Pons (tissue), 1 donor: ENCODE measurements at regions not wholly inside any gene's neighbourhood (a gene's known extent, or its start where the extent isn't known, plus 50 kb on each side); places are given as distances from the start of the nearest gene placed in this dataset.
"Not testable (repeated sequence)": the region's sequence is repeated elsewhere in the genome, so short reads cannot be mapped to it uniquely, and the experiment has no call there.

Experiments
- DNase-seq: peaks from one replicate; pipeline ENCODE4 v3.0.0-alpha.2; 2016; ENCODE audit warnings: low spot score

DNA sequence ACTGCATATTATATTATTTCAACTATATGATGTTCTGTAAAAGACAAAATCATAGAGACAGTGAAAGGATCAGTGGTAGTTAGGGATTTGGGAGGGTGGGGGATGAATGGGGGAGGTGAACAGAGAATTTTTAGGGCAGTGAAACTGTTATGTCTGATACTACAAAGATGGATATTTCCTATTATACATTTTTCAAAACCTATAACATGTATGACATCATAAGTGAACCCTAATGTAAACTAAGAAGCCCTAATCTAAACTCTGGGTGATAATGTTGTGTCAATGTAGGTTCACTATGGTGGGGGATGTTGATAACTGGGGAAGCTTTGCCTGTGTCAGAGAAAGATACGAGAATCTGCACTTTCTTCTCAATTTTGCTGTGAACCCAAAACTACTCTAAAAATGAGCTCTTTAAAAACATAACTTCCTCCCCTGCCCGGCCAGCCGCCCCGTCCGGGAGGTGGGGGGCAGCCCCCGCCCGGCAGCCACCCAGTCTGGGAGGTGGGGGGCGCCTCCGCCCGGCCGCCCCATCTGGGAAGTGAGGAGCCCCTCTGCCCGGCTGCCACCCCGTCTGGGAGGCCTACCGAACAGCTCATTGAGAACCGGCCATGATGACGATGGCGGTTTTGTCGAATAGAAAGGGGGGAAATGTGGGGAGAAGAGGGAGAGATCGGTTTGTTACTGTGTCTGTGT is 234.4 kb downstream of the RPIA start:
- no peak for DNase-seq

- DNase-seq: no peak
Measured at GRCh38 chr2:88927128-88927527, 235.7 kb downstream of the RPIA start.

GRCh38 chr2:88930659-88931058 is 239.2 kb downstream of the RPIA start:
- no peak for DNase-seq

GRCh38 chr2:88932686-88933085 is 241.2 kb downstream of the RPIA start:
- no peak for DNase-seq

DNA sequence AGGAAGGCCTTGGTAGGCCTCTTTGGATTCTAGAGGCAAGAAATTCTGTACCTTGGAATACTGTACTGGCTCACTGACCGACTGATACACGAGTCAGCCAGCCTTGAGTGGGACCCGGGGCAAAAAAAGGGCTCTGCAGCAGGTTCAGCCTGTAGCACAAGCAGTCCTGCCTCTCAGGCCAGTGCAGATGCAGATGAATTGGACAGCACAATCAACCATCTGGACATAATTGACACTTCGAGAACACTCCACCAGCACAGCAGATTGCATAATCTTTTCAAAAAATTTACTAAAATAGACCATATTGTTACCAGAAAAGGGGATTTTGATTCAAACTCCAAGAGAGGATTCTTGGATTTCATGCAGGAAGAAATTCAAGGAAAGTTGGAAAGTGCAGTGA is 241.6 kb downstream of the RPIA start:
- DNase-seq: no peak

- no peak for DNase-seq
Measured at GRCh38 chr2:88933980-88934379, 242.5 kb downstream of the RPIA start.

- DNase-seq: peak; percentile 34
Measured at GRCh38 chr2:88941178-88941577, 249.7 kb downstream of the RPIA start.

DNA sequence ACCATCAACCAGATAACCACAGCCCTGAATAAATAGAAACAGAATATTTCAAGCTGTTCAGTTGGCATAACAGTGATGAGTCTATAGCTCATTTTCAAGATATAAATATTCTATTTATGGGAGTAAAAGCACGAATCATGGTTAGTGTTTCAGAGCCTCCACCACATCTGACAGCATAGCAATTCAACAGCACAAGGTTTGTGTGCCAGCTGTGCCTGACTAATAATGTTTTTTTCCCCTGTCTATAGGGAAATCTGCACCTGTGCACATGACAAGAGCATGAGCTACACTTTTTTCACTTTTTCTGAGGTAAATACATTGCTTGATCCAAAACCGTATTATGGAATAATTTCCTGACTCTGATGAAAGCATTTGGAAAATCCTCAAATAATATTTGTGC is 251.3 kb downstream of the RPIA start:
- no peak for DNase-seq

- no peak for DNase-seq
Measured at GRCh38 chr2:88949336-88949735, 257.9 kb downstream of the RPIA start.

- DNase-seq: no peak
Measured at GRCh38 chr2:88950010-88950409, 258.5 kb downstream of the RPIA start.

GRCh38 chr2:88955607-88956006 is 264.1 kb downstream of the RPIA start:
- no peak for DNase-seq

- no peak for DNase-seq
Measured at GRCh38 chr2:88959480-88960204, 268.2 kb downstream of the RPIA start.

DNA sequence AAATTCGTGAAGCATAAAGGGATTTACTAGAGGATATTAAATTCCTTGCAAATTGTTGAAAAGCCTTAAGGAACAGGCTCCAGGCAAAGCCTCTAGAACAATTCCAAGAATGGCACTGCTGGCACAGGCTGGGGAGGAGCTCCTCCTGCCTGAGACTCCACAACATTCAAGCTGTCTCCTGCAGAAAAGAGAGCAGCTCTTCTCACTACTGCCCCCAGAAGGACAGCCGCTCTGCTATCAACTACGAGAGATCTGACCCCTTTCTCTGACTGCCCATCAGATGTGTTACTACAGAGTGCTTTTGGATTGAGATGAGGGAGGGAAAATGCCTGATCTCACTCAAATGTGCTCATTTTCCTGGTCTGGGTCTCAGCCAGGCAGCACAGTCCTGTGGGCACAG is 269.9 kb downstream of the RPIA start:
- DNase-seq: not testable (repeated sequence)

GRCh38 chr2:88967844-88968243 is 276.4 kb downstream of the RPIA start:
- DNase-seq: no peak

- not testable (repeated sequence) for DNase-seq
Measured at GRCh38 chr2:88978011-88978410, 286.5 kb downstream of the RPIA start.

GRCh38 chr2:88978446-88978845 is 287.0 kb downstream of the RPIA start:
- not testable (repeated sequence) for DNase-seq

GRCh38 chr2:88984079-88984478 is 292.6 kb downstream of the RPIA start:
- not testable (repeated sequence) for DNase-seq

DNA sequence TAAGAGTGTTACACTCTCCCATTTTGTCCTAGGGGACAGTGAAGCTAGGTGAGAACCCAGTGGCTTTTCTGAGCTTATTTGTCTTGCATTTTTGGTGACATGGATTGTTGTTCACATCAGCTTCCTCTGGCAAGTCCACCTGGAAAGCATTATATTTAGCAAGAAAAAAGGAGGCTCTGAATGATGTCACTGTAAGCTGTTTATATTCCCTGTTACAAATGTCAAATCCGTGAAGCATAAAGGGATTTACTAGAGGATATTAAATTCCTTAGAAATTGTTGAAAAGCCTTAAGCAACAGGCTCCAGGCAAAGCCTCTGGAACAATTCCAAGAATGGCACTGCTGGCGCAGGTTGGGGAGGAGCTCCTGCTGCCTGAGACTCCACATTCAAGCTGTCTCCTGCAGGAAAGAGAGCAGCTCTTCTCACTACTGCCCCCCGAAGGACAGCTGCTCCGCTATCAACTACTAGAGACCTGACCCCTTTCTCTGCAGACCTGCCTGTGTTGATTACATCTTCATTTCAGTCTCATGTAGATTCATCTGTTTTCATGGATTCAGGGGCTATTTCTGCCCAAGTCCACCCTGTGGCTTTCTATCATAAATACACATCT is 295.4 kb downstream of the RPIA start:
- not testable (repeated sequence) for DNase-seq

- not testable (repeated sequence) for DNase-seq
Measured at GRCh38 chr2:88988617-88989016, 297.1 kb downstream of the RPIA start.

- DNase-seq: not testable (repeated sequence)
Measured at GRCh38 chr2:88992819-88993218, 301.3 kb downstream of the RPIA start.

DNA sequence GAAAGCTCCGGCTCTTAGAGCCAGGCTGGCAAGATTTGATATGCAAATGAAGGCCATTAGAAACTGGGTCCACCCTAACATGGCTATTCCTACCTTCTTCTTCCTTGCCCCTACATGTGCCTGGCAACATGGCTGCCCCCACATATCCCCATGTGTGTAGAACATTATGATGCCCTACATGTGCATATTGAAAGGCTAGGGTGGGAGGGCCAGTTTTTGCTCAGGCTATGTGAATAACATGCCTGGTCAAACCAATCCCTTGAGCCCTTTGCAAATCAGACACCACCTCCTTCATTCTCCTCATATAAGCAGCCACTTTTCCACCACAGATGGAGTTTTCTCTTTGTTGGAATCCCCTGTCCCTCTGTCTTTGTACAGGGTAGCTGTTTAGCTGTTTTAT is 303.4 kb downstream of the RPIA start:
- not testable (repeated sequence) for DNase-seq

DNA sequence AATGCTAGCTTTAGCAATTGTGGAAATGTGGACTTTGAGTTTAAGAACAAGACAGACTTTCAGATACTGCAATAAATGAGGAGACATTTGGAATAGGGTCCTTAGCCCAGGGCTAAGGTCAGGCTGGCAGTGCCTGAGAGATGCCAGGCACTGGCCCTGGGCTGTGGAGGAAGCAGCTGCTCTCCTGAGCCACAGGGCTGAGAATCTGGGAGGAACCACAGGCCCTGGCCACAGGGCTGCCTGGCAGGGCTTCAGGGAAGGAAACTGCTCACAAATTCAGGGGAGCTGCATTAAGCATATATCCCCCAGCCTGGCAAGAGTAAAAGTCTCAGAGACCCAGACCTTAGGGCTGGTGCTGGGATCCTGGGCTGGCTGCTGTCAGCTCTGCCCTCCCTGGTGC is 305.1 kb downstream of the RPIA start:
- not testable (repeated sequence) for DNase-seq

GRCh38 chr2:88999365-88999764 is 307.9 kb downstream of the RPIA start:
- no peak for DNase-seq
